H9 (cell line): ENCODE measurements at regions not wholly inside any gene's neighbourhood (a gene's known extent, or its start where the extent isn't known, plus 50 kb on each side); places are given as distances from the start of the nearest gene placed in this dataset.

Experiments
- DNase-seq: peaks from one replicate; pipeline ENCODE4 v3.0.0-alpha.2; 2017
- H2AFZ ChIP-seq: one replicate; pipeline ENCODE4 v1.6.1; 2013; ENCODE audit warnings: mild to moderate bottlenecking, low read length, control low read depth, moderate library complexity
- H2AK5ac ChIP-seq: 2 replicates; pipeline ENCODE4 v1.6.1; 2013; ENCODE audit warnings: low read length, control low read depth, mixed read lengths; ENCODE audit not compliant: insufficient read length
- H2BK120ac ChIP-seq: one replicate; pipeline ENCODE4 v1.6.1; 2013; ENCODE audit warnings: low read depth, mild to moderate bottlenecking, low read length, control low read depth, inconsistent platforms; ENCODE audit not compliant: poor library complexity, severe bottlenecking
- H2BK12ac ChIP-seq: 2 replicates; pipeline ENCODE4 v1.6.1; 2013; ENCODE audit warnings: low read length, control low read depth, mixed read lengths, low read depth; ENCODE audit not compliant: insufficient read length
- H2BK15ac ChIP-seq: 2 replicates; pipeline ENCODE4 v1.6.1; 2013; ENCODE audit warnings: low read depth, low read length, control low read depth
- H2BK20ac ChIP-seq: one replicate; pipeline ENCODE4 v1.6.1; 2013; ENCODE audit warnings: low read depth, mild to moderate bottlenecking, low read length, control low read depth, inconsistent platforms; ENCODE audit not compliant: poor library complexity, severe bottlenecking
- H2BK5ac ChIP-seq: 2 replicates; pipeline ENCODE4 v1.6.1; 2013; ENCODE audit warnings: low read length, control low read depth, mixed read lengths; ENCODE audit not compliant: insufficient read length
- H3K14ac ChIP-seq: 2 replicates; pipeline ENCODE4 v1.6.1; 2013; ENCODE audit warnings: low read length, control low read depth; ENCODE audit not compliant: insufficient read depth
- H3K18ac ChIP-seq: 2 replicates; pipeline ENCODE4 v1.6.1; 2013; ENCODE audit warnings: low read depth, mild to moderate bottlenecking, mixed read lengths, low read length, control low read depth; ENCODE audit not compliant: insufficient read length
- H3K23ac ChIP-seq: 2 replicates; pipeline ENCODE4 v1.6.1; 2013; ENCODE audit warnings: low read length, control low read depth, mixed read lengths, low read depth; ENCODE audit not compliant: insufficient read length
- H3K23me2 ChIP-seq: 2 replicates; pipeline ENCODE4 v1.6.1; 2013; ENCODE audit warnings: low read depth, mild to moderate bottlenecking, mixed read lengths, low read length, control low read depth; ENCODE audit not compliant: insufficient read length, poor library complexity, severe bottlenecking
- H3K27ac ChIP-seq: 2 replicates; pipeline ENCODE4 v1.5.1; 2013; ENCODE audit warnings: low read length, control low read depth, mixed read lengths, low read depth; ENCODE audit not compliant: insufficient read length
- H3K27me3 ChIP-seq: 2 replicates; pipeline ENCODE4 v1.6.1; 2013; ENCODE audit warnings: low read length, control low read depth, inconsistent platforms; ENCODE audit not compliant: insufficient read depth
- H3K4ac ChIP-seq: 2 replicates; pipeline ENCODE4 v1.6.1; 2013; ENCODE audit warnings: low read depth, mild to moderate bottlenecking, control low read depth, inconsistent platforms, low read length, moderate library complexity
- H3K4me1 ChIP-seq: 2 replicates; pipeline ENCODE4 v1.6.1; 2013; ENCODE audit warnings: low read length, control low read depth, inconsistent platforms; ENCODE audit not compliant: insufficient read depth
- H3K4me2 ChIP-seq: 2 replicates; pipeline ENCODE4 v1.6.1; 2013; ENCODE audit warnings: low read length, control low read depth, mixed read lengths; ENCODE audit not compliant: insufficient read length, insufficient read depth
- H3K56ac ChIP-seq: 2 replicates; pipeline ENCODE4 v1.6.1; 2013; ENCODE audit warnings: low read depth, mild to moderate bottlenecking, mixed read lengths, low read length, control low read depth; ENCODE audit not compliant: insufficient read length
- H3K79me1 ChIP-seq: 2 replicates; pipeline ENCODE4 v1.6.1; 2013; ENCODE audit warnings: low read depth, mild to moderate bottlenecking, moderate library complexity, low read length, control low read depth, inconsistent platforms; ENCODE audit not compliant: insufficient read depth, poor library complexity, severe bottlenecking
- H3K79me2 ChIP-seq: 2 replicates; pipeline ENCODE4 v1.6.1; 2013; ENCODE audit warnings: low read length, control low read depth, inconsistent platforms; ENCODE audit not compliant: insufficient read depth
- H3K9ac ChIP-seq: 2 replicates; pipeline ENCODE4 v1.6.1; 2013; ENCODE audit warnings: low read length, control low read depth, mixed read lengths; ENCODE audit not compliant: insufficient read length; ENCODE audit errors: extremely low read depth
- H3K9me3 ChIP-seq: one replicate; pipeline ENCODE4 v1.6.1; 2013; ENCODE audit warnings: low read depth, low read length, inconsistent platforms; ENCODE audit not compliant: control insufficient read depth
- H3T11ph ChIP-seq: one replicate; pipeline ENCODE4 v1.6.1; 2013; ENCODE audit warnings: mild to moderate bottlenecking, low read length, control low read depth, inconsistent platforms
- H4K20me1 ChIP-seq: one replicate; pipeline ENCODE4 v1.6.1; 2013; ENCODE audit not compliant: control insufficient read depth, insufficient read length, insufficient read depth
- H4K5ac ChIP-seq: 2 replicates; pipeline ENCODE4 v1.6.1; 2013; ENCODE audit warnings: low read depth, mild to moderate bottlenecking, mixed read lengths, low read length, control low read depth; ENCODE audit not compliant: insufficient read length
- H4K8ac ChIP-seq: replicated peaks from 2 replicates; pipeline ENCODE4 v1.6.1; 2013; ENCODE audit warnings: low read length, control low read depth, mixed read lengths, low read depth; ENCODE audit not compliant: insufficient read length
- H4K91ac ChIP-seq: 2 replicates; pipeline ENCODE4 v1.6.1; 2013; ENCODE audit warnings: low read depth, mild to moderate bottlenecking, moderate library complexity, mixed read lengths, low read length, control low read depth; ENCODE audit not compliant: insufficient read length
- H3K27ac Mint-ChIP-seq, 3 experiments: 2 replicates in 2 of 3; 3 replicates in 1 of 3; pipeline ENCODE4 v1.8.0; 2020 to 2021; ENCODE audit warnings: mixed read lengths in 3 of 3, mild to moderate bottlenecking in 1 of 3, moderate library complexity in 1 of 3
- H3K27me3 Mint-ChIP-seq: 2 replicates; pipeline ENCODE4 v1.8.0; 2021; ENCODE audit warnings: low read depth, mild to moderate bottlenecking, moderate library complexity, mixed read lengths
- H3K36me3 Mint-ChIP-seq, 3 experiments: 2 replicates in 2 of 3; 3 replicates in 1 of 3; pipeline ENCODE4 v1.8.0; 2020 to 2021; ENCODE audit warnings: low read depth in 3 of 3, mixed read lengths in 3 of 3; ENCODE audit not compliant: insufficient read depth in 1 of 3
- H3K4me1 Mint-ChIP-seq, 2 experiments: 2 replicates each; pipeline ENCODE4 v1.8.0; 2020; ENCODE audit warnings: mixed read lengths in 2 of 2
- H3K4me3 Mint-ChIP-seq, 2 experiments: 2 replicates in 1 of 2; 3 replicates in 1 of 2; pipeline ENCODE4 v1.8.0; 2020 to 2021; ENCODE audit warnings: mild to moderate bottlenecking in 2 of 2, mixed read lengths in 2 of 2, moderate library complexity in 1 of 2
- H3K9me3 Mint-ChIP-seq, 2 experiments: 2 replicates in 1 of 2; 3 replicates in 1 of 2; pipeline ENCODE4 v1.8.0; 2020; ENCODE audit warnings: mild to moderate bottlenecking in 2 of 2, mixed read lengths in 2 of 2, moderate library complexity in 1 of 2
- WGBS: extraction: QIAGEN DNeasy Blood & Tissue Kit; methylation state at CpG from one replicate; pipeline ENCODE4 v1.1.7; 2013; ENCODE audit warnings: missing lambda C conversion rate, low lambda C conversion rate, mixed read lengths; ENCODE audit not compliant: insufficient read length; ENCODE audit errors: extremely low coverage; 5-methylcytosine and 5-hydroxymethylcytosine counted together
- TF ChIP-seq, protein P1 (sequence below): fragments of 200-600 bp; sonication (generic); conservative IDR thresholded peaks from 3 replicates; pipeline ENCODE4 v1.8.0; 2021; ENCODE audit warnings: antibody characterized with exemption, mild to moderate bottlenecking

DNA sequence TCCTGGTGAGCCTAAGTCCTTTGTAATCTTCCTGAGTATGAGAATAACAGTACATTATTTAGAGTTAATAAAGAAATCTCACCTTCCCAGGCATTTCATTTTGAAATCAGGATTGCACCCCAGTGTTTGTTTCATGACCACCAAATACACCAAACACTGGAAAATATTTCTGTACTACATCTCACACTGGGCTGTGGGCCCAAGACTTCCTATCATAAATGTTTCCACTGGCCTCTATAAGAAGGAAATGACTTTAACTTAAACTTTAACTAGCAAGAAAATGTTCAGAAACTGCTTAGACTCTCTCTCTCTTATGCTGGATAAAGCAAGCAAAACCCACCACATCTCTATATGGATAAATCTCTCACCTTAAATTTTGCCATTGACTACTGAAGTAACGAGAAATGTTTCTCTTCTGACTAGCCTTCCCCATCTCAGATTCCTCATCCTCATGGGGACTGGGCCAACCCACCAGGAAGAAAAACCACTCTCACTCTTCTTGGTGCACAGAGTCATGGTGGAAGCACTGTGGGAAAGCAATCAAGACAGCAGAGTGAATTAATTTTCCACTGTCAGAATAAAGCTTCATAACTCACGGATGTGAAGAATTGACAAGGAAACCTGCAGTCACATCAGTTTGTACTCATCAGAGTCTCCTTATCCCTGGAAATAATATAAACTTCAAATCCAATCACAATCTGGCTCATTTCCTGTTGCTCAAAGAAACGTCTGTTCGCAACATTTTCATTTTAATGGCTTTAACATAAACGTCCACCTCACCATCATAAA lies 859.6 kb downstream of the EPHA3 start:
- H4K8ac ChIP-seq: no peak overlapping the region
- Mint-ChIP-seq H3K9me3 (peaks cover 5 to 8% of the 10 kb centered on the region in 2 experiments; a peak in 4 of 5 replicates), H3K27ac (no peak overlapping the region), H3K27me3 (no peaks in the 10 kb centered on the region), H3K4me1 (no peaks in the 10 kb centered on the region), H3K36me3 (peaks cover 0 to 5% (median 4%) of the 10 kb centered on the region in 3 experiments; a peak in 5 of 7 replicates), H3K4me3 (no peak overlapping the region)
- H3K27me3 ChIP-seq: no peaks in the 10 kb centered on the region
- no peaks in the 10 kb centered on the region for H3K4me1 ChIP-seq
- H4K5ac ChIP-seq: no peak overlapping the region
- no peak overlapping the region for H2BK15ac ChIP-seq
- no peak overlapping the region for H3K27ac ChIP-seq
- no peak overlapping the region for H3K4me2 ChIP-seq
- H2AFZ ChIP-seq: no peak overlapping the region
- no peaks in the 10 kb centered on the region for H4K20me1 ChIP-seq
- H2BK12ac ChIP-seq: no peak overlapping the region
- H3K23ac ChIP-seq: no peak overlapping the region
- no peaks in the 10 kb centered on the region for H3K23me2 ChIP-seq
- no peaks in the 10 kb centered on the region for H3K79me2 ChIP-seq
- no peak overlapping the region for H2BK120ac ChIP-seq
- no peak overlapping the region for H4K91ac ChIP-seq
- DNase-seq: no peak
- H2BK5ac ChIP-seq: no peak overlapping the region
- no peak overlapping the region for H2BK20ac ChIP-seq
- H3K79me1 ChIP-seq: no peaks in the 10 kb centered on the region
- no peaks in the 10 kb centered on the region for H3K9me3 ChIP-seq
- WGBS: 100% methylated on average over 3 of the region's 5 CpGs
- H3K9ac ChIP-seq: no peak overlapping the region
- H3K18ac ChIP-seq: no peak overlapping the region
- H2AK5ac ChIP-seq: no peak overlapping the region
- TF ChIP-seq, protein P1, sequence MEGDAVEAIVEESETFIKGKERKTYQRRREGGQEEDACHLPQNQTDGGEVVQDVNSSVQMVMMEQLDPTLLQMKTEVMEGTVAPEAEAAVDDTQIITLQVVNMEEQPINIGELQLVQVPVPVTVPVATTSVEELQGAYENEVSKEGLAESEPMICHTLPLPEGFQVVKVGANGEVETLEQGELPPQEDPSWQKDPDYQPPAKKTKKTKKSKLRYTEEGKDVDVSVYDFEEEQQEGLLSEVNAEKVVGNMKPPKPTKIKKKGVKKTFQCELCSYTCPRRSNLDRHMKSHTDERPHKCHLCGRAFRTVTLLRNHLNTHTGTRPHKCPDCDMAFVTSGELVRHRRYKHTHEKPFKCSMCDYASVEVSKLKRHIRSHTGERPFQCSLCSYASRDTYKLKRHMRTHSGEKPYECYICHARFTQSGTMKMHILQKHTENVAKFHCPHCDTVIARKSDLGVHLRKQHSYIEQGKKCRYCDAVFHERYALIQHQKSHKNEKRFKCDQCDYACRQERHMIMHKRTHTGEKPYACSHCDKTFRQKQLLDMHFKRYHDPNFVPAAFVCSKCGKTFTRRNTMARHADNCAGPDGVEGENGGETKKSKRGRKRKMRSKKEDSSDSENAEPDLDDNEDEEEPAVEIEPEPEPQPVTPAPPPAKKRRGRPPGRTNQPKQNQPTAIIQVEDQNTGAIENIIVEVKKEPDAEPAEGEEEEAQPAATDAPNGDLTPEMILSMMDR: no peak
- H3T11ph ChIP-seq: no peak overlapping the region
- no peak overlapping the region for H3K56ac ChIP-seq
- no peak overlapping the region for H3K14ac ChIP-seq
- no peak overlapping the region for H3K4ac ChIP-seq
